ENCODE measurements at regions not wholly inside any gene's neighbourhood (a gene's known extent, or its start where the extent isn't known, plus 50 kb on each side); places are given as distances from the start of the nearest gene placed in this dataset.

- Mint-ChIP-seq H3K9me3 (peaks cover 0 to 5% (median 2%) of the 10 kb centered on the region in 7 donors), H3K4me3 (no peak overlapping the region), H3K27ac (no peak overlapping the region), H3K36me3 (no peaks in the 10 kb centered on the region), H3K4me1 (no peaks in the 10 kb centered on the region), H3K27me3 (ENCODE audit: low read depth in 3 of 3) (peaks cover 0 to 2% (median 0%) of the 10 kb centered on the region in 3 donors)
- no peak for TF ChIP-seq CTCF (IDR thresholded peaks at IDR 0.05)
- Histone ChIP-seq H3K27me3 (ENCODE audit: control insufficient read depth in 2 of 2, insufficient read depth in 2 of 2, low read length in 2 of 2) (no peaks in the 10 kb centered on the region), H3K4me3 (replicated peaks in 1 of 3; ENCODE audit: low read depth in 2 of 3, low read length in 3 of 3) (no peak overlapping the region), H3K9ac (ENCODE audit: insufficient read depth, low read length, poor library complexity, severe bottlenecking) (no peak overlapping the region), H3K9me3 (replicated peaks in 1 of 2; ENCODE audit: control insufficient read depth in 1 of 2, insufficient read depth in 1 of 2, low read length in 2 of 2) (no peaks in the 10 kb centered on the region), H3K36me3 (replicated peaks in 1 of 2; ENCODE audit: control insufficient read depth in 1 of 2, insufficient read depth in 2 of 2, low read length in 2 of 2) (no peaks in the 10 kb centered on the region), H3K27ac (ENCODE audit: low read depth in 1 of 2, low read length in 2 of 2) (no peak overlapping the region), H2AFZ (ENCODE audit: insufficient read depth, low read depth, low read length, poor library complexity, severe bottlenecking) (no peak overlapping the region), H3K4me1 (ENCODE audit: control insufficient read depth in 1 of 2, insufficient read depth in 2 of 2, low read length in 2 of 2) (no peaks in the 10 kb centered on the region), H4K20me1 (ENCODE audit: insufficient read depth, low read length) (no peaks in the 10 kb centered on the region), H3K79me2 (ENCODE audit: insufficient read depth, low read length) (no peaks in the 10 kb centered on the region), H3K4me2 (replicated peaks; ENCODE audit: extremely low read depth, low read length, poor library complexity, severe bottlenecking) (no peak overlapping the region)
- intact Hi-C loops (cut with micrococcal nuclease) = no loop called here
- no peak for DNase-seq
These were observed 461.2 kb upstream of the RIOK2 start for GRCh38 chr5:97644206-97644605.

GRCh38 chr5:97644896-97645295 lies 461.8 kb upstream of the RIOK2 start:
- Histone ChIP-seq H3K79me2 (ENCODE audit: insufficient read depth, low read length) (no peaks in the 10 kb centered on the region), H3K4me2 (replicated peaks; ENCODE audit: extremely low read depth, low read length, poor library complexity, severe bottlenecking) (no peak overlapping the region), H3K9me3 (replicated peaks in 1 of 2; ENCODE audit: control insufficient read depth in 1 of 2, insufficient read depth in 1 of 2, low read length in 2 of 2) (peaks cover 0 to 3% of the 10 kb centered on the region in 2 donors), H3K4me1 (ENCODE audit: control insufficient read depth in 1 of 2, insufficient read depth in 2 of 2, low read length in 2 of 2) (no peaks in the 10 kb centered on the region), H3K9ac (ENCODE audit: insufficient read depth, low read length, poor library complexity, severe bottlenecking) (no peak overlapping the region), H3K27ac (ENCODE audit: low read depth in 1 of 2, low read length in 2 of 2) (no peak overlapping the region), H3K4me3 (replicated peaks in 1 of 3; ENCODE audit: low read depth in 2 of 3, low read length in 3 of 3) (no peak overlapping the region), H3K27me3 (ENCODE audit: control insufficient read depth in 2 of 2, insufficient read depth in 2 of 2, low read length in 2 of 2) (no peaks in the 10 kb centered on the region), H2AFZ (ENCODE audit: insufficient read depth, low read depth, low read length, poor library complexity, severe bottlenecking) (no peak overlapping the region), H3K36me3 (replicated peaks in 1 of 2; ENCODE audit: control insufficient read depth in 1 of 2, insufficient read depth in 2 of 2, low read length in 2 of 2) (no peaks in the 10 kb centered on the region), H4K20me1 (ENCODE audit: insufficient read depth, low read length) (no peaks in the 10 kb centered on the region)
- no peaks in the 10 kb centered on the region for H3K36me3 Mint-ChIP-seq
- WGBS (ENCODE audit: insufficient coverage) = 88% methylated on average over 2 of the region's 2 CpGs
- H3K27ac Mint-ChIP-seq = no peak overlapping the region
- no peak for DNase-seq
- H3K9me3 Mint-ChIP-seq = peaks cover 0 to 5% (median 2%) of the 10 kb centered on the region in 7 donors
- intact Hi-C loops (cut with micrococcal nuclease) = no loop called here
- peaks cover 0 to 4% (median 1%) of the 10 kb centered on the region in 3 donors for H3K27me3 Mint-ChIP-seq (ENCODE audit: low read depth in 3 of 3)
- no peaks in the 10 kb centered on the region for H3K4me1 Mint-ChIP-seq
- no peak for TF ChIP-seq CTCF (IDR thresholded peaks at IDR 0.05)
- no peak overlapping the region for H3K4me3 Mint-ChIP-seq
